Large intestine (tissue), 3 donors: ENCODE measurements at regions not wholly inside any gene's neighbourhood (a gene's known extent, or its start where the extent isn't known, plus 50 kb on each side); places are given as distances from the start of the nearest gene placed in this dataset.
"Not testable (repeated sequence)": the region's sequence is repeated elsewhere in the genome, so short reads cannot be mapped to it uniquely, and the experiment has no call there.

ENCODE experiments used
- DNase-seq, 2 donors: peaks; one replicate each; pipeline versions ENCODE4 v3.0.0 to v3.0.0-alpha.2; 2013
- H3K27ac ChIP-seq: one replicate; pipeline ENCODE4 v1.5.1; 2013; ENCODE audit warnings: low read length
- H3K27me3 ChIP-seq: 2 replicates; pipeline ENCODE4 v1.6.1; 2013; ENCODE audit warnings: low read length; ENCODE audit not compliant: control insufficient read depth, insufficient read depth
- H3K36me3 ChIP-seq: 2 replicates; pipeline ENCODE4 v1.6.1; 2013; ENCODE audit warnings: low read length; ENCODE audit not compliant: control insufficient read depth, insufficient read depth
- H3K4me1 ChIP-seq: one replicate; pipeline ENCODE4 v1.6.1; 2013; ENCODE audit warnings: low read length; ENCODE audit not compliant: control insufficient read depth, insufficient read depth
- H3K4me3 ChIP-seq: one replicate; pipeline ENCODE4 v1.5.1; 2013; ENCODE audit warnings: low read length
- H3K9me3 ChIP-seq: one replicate; pipeline ENCODE4 v1.6.1; 2013; ENCODE audit warnings: mild to moderate bottlenecking, low read depth, low read length, moderate library complexity; ENCODE audit not compliant: control insufficient read depth
- whole genome bisulfite sequencing: methylation state at CpG from one replicate; pipeline ENCODE4 v1.1.5; 2013; ENCODE audit warnings: low lambda C conversion rate; ENCODE audit not compliant: insufficient coverage; 5-methylcytosine and 5-hydroxymethylcytosine counted together

DNA sequence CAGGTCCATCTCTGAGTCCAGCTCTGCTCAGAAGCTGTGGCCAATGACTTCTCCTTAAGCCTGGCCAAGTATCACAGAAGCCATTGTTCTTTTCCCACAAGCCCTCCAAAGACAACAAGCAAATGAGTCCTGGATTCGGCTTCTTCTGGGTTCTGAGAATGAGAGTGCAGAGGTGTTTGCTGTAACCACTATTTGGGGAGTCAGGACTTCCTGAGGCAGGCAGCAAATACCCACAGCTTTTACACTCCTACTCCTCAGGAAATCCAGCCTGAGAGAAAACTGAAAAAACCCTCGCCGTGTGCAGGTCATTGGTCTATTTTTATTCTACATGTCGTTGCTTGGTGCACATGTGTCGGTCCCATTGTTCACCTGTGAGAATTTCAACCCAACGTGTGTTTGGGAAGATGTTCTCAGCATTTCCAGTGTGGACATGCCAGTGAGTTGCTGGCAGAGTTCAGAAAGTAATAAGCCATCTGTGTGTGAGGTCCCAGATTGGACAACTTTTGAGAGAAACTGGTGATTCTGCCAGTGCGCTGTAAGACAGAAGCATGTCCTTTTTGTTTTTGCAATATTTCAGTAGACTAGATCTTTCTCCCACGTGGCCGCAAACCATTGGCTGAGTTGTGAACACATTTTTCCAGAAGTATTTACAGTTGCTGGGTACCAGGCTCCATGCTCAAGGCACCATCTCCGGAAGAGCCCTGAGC, 121.6 kb upstream of the LYZL2 start:
- H3K27ac ChIP-seq, result no peak overlapping the region
- peaks cover 4% of the 10 kb centered on the region for H3K4me1 ChIP-seq
- no peaks in the 10 kb centered on the region for H3K36me3 ChIP-seq
- no peak for DNase-seq
- no peaks in the 10 kb centered on the region for H3K9me3 ChIP-seq
- no peaks in the 10 kb centered on the region for H3K27me3 ChIP-seq
- 90% methylated on average over 2 of the region's 10 CpGs for WGBS
- no peak overlapping the region for H3K4me3 ChIP-seq

DNA sequence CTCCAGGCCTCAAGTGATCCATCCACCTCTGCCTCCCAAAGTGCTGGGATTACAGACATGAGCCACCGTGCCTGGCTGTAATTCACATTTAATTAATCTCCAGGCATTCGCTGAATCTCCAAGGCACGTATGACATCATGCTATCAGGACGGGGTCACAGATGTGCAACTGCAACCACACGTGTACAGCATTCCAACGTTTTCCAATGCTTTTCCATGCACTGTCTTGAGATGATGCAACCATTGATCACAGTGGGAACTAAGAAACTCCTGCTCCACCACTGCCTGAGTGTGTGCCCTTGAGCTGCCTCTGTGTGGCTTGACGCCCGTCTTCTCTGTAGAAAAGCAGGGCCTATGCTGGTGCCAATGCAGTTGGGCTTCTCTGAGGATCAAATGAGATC, 119.8 kb upstream of the LYZL2 start:
- no peak for DNase-seq
- WGBS, result no CpG with 5 or more reads among the region's 8 CpGs
- Histone ChIP-seq H3K9me3 (no peaks in the 10 kb centered on the region), H3K36me3 (no peaks in the 10 kb centered on the region), H3K27ac (no peak overlapping the region), H3K4me1 (no peaks in the 10 kb centered on the region), H3K27me3 (no peaks in the 10 kb centered on the region), H3K4me3 (no peak overlapping the region)

DNA sequence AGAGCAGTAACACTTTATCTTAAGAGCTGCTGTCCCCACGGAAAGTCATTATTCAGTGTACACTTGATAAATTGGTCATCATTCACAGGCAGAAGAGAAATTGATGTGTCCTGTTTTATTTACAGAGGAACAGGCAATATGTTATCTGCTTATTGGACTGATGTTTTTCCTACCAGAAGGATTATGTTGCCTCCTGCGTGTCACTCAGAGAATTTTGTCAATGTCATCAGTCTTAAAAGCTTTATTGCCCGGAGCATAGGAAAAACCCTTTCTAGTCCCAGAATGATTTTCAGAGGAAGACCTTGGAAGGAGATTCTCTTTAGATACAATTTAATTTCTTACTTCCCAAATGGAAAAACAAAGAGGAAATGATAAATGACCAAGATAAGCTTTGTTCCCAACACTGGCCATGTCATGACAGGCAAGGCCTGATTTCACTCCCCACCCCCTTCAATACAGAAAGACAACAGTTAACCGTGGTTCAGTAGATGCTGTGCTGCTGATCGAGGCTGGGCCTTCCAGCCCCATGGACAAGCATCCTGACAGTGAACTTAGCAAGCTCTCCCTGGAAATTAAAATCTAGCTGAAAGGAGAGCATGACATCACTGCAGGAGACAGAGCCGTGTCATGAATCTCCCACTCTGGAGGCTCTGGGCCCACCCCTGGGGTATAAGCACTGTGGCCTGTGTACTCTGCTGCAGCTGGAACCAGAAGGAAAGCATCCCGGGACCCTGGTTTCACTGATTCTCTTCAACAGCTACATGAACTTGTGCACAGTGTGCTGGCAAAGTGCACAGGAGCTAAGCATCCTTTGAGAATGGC, 118.8 kb upstream of the LYZL2 start:
- Histone ChIP-seq H3K9me3 (no peaks in the 10 kb centered on the region), H3K4me1 (no peaks in the 10 kb centered on the region), H3K4me3 (no peak overlapping the region), H3K27ac (no peak overlapping the region), H3K36me3 (no peaks in the 10 kb centered on the region), H3K27me3 (no peaks in the 10 kb centered on the region)
- WGBS, result no CpG with 5 or more reads among the region's 7 CpGs
- no peak for DNase-seq

DNA sequence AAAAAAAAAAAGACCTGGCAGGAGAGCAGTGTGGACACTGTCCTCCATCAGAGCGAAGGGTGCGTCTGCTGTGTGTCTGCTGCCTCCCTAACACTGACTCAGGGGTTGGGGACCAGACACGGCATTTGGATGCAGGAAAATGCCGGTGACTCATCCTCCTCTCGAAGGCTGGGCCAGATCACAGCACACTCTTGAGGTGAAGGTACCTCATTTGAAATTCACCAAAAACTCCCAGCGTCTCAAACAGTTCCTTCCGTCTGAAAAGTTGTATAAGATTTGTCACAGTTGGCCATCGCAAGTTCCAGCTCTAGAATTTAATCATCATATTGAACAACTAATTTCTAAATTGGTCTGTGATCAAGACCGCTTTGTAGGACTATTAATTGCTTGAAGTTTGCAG, 118.1 kb upstream of the LYZL2 start:
- Histone ChIP-seq H3K4me3 (no peak overlapping the region), H3K4me1 (no peaks in the 10 kb centered on the region), H3K27ac (no peak overlapping the region), H3K27me3 (no peaks in the 10 kb centered on the region), H3K9me3 (no peaks in the 10 kb centered on the region), H3K36me3 (no peaks in the 10 kb centered on the region)
- WGBS, result no CpG with 5 or more reads among the region's 9 CpGs
- DNase-seq, result no peak

DNA sequence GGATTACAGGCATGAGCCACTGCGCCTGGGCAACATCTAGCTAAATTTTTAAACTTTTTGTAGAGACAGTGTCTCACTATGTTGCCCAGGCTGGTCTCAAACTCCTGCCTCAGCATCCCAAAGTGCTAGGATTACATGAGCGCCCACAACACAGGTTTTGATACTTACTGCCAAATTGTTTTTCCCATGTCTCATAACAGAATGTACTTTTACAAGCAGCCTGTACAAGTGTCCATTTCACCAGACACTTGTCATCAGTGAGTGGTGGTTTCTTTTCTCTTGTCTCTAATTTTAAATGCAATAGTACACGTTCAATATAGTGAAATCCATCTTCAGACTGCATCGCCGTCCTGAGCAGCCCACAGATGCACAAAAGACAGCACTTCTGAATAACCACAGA, 116.4 kb upstream of the LYZL2 start:
- no peak overlapping the region for H3K4me3 ChIP-seq
- no peaks in the 10 kb centered on the region for H3K36me3 ChIP-seq
- H3K27ac ChIP-seq, result no peak overlapping the region
- H3K27me3 ChIP-seq, result no peaks in the 10 kb centered on the region
- DNase-seq, result no peak
- H3K4me1 ChIP-seq, result no peaks in the 10 kb centered on the region
- WGBS, result no CpG with 5 or more reads among the region's 5 CpGs
- H3K9me3 ChIP-seq, result no peaks in the 10 kb centered on the region

DNA sequence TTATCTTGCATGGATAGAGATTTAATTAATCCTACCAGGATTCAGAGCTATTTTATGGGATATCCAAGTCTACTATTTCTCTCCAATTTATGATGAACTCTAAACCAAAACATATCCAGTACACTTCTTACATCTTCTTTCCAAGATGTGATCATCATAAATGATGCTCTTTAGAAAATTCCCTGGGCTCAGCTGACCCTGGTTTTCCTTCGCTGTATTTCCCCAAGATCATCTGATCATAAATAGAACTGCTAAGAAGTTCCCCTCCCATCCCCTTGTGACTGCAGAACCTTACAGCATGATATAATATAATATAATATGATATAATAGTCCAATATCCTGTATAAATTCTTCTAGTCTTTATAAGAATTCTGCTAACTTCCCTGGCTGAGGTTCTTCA, 114.6 kb upstream of the LYZL2 start:
- no peak for DNase-seq
- WGBS, result no CpG with 5 or more reads among the region's 1 CpG
- Histone ChIP-seq H3K4me1 (no peaks in the 10 kb centered on the region), H3K4me3 (no peak overlapping the region), H3K27me3 (no peaks in the 10 kb centered on the region), H3K27ac (no peak overlapping the region), H3K9me3 (no peaks in the 10 kb centered on the region), H3K36me3 (no peaks in the 10 kb centered on the region)

DNA sequence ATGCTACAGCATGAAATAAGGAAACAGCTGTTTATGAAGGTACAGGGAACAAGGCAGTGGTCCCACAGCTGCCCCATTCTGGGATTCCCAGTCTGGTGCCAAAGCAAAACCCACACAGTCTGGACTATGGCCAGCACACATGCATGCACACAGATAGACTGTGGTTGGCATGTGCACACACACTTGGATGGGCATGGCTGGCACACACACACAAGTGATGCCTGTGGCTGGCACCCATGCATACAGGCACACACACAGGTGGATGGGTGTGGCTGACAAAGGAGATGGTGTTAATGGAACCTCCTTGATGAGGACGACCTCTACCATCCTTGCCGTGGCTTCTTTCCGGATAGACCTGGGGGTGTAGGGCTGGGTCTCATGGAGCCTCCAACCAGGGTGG, 114.0 kb upstream of the LYZL2 start:
- no peaks in the 10 kb centered on the region for H3K36me3 ChIP-seq
- H3K27ac ChIP-seq, result no peak overlapping the region
- no peak for DNase-seq
- H3K4me1 ChIP-seq, result no peaks in the 10 kb centered on the region
- H3K9me3 ChIP-seq, result no peaks in the 10 kb centered on the region
- no peaks in the 10 kb centered on the region for H3K27me3 ChIP-seq
- no CpG with 5 or more reads among the region's 3 CpGs for WGBS
- no peak overlapping the region for H3K4me3 ChIP-seq

DNA sequence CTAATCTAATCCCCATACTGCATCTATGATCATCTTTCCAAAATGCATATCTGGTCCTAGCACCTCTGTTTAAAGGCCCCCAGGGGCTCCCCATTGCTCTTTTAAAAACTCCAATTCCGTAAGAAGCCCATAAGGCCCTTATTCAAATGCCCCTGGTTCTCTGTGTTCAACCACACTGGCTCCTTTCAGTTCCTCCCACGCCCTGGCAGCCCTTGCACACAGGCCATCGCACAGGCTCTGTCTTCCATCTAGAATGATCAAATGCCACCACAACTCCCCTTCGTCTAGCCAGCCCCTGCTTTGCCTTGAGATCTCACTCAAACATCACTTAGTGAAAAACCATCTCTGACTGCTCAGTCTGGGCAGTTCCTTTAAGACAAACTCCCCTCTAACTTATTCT, 112.9 kb upstream of the LYZL2 start:
- Histone ChIP-seq H3K36me3 (no peaks in the 10 kb centered on the region), H3K4me3 (no peak overlapping the region), H3K4me1 (no peaks in the 10 kb centered on the region), H3K27me3 (no peaks in the 10 kb centered on the region), H3K27ac (no peak overlapping the region), H3K9me3 (no peaks in the 10 kb centered on the region)
- no CpG with 5 or more reads among the region's 4 CpGs for WGBS
- DNase-seq, result no peak

DNA sequence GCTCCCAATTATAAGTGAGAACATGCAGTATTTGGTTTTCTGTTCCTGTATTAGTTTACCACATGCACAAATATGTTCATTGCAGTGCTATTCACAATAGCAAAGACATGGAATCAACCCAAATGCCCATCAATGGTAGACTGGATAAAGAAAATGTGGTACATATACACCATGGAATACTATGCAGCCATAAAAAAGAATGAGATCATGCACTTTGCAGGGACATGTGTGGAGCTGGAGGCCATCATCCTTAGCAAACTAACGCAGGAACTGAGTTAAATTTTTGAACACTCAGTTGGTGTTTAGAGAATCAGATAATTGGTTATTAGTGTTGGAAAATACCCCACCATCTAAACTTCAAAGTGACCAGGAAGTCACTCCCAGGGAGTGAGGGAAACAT, 111.2 kb upstream of the LYZL2 start:
- not testable (repeated sequence) for H3K9me3 ChIP-seq, H3K27me3 ChIP-seq, DNase-seq, H3K27ac ChIP-seq, H3K4me3 ChIP-seq, H3K36me3 ChIP-seq, H3K4me1 ChIP-seq
- no CpG with 5 or more reads among the region's 1 CpG for WGBS

DNA sequence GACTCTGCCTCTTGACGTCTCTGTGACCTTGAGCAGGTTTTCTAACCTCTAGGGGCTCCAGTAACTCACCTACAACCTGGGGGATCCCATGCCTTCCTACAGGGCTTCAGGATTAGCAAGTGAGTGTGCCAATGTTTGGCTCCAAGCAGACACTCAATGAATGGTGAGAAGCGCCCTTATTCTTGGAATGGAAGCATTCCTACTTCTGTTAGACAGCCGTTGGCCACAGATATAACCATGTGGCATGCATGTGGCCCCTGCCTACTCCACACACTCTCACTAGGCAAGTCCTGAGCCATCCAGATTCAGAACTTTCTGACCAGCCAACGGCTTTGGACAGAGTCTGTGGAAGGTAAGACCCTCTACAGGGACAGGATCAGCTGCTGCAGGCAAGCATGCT, 108.9 kb upstream of the LYZL2 start:
- Histone ChIP-seq H3K4me3 (no peak overlapping the region), H3K9me3 (no peaks in the 10 kb centered on the region), H3K36me3 (no peaks in the 10 kb centered on the region), H3K27ac (no peak overlapping the region), H3K4me1 (no peaks in the 10 kb centered on the region), H3K27me3 (no peaks in the 10 kb centered on the region)
- DNase-seq, result no peak
- WGBS, result no CpG with 5 or more reads among the region's 4 CpGs

DNA sequence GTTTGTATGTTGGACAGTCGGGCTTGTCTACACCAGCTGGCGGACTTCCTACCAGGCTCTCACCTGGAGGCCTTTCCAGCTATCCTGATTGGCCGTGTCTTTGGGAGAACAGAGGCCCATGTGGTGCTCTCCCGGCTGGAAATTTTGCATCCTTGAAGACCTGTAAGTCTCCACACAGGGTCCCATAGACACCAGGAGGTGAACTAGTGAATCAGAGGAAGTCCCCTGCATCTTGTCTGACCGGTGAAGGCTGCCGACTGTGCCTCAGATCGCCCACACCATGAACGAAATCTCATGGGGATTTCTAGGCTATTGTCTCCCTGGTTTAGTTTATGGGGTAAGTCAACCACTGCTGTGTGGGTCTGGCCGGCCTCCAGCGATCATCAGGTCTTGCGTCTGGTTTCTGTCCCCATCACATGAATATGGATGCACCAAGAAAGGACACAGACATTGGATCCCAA, 108.4 kb upstream of the LYZL2 start:
- H3K27ac ChIP-seq, result no peak overlapping the region
- no CpG with 5 or more reads among the region's 11 CpGs for WGBS

More for the DNA sequence above, 108.4 kb upstream of the LYZL2 start:
- H3K27me3 ChIP-seq, result no peaks in the 10 kb centered on the region
- no peak for DNase-seq
- no peaks in the 10 kb centered on the region for H3K36me3 ChIP-seq
- no peak overlapping the region for H3K4me3 ChIP-seq
- no peaks in the 10 kb centered on the region for H3K9me3 ChIP-seq
- no peaks in the 10 kb centered on the region for H3K4me1 ChIP-seq
